Fibroblast of skin of left quadriceps (primary cell): ENCODE measurements at regions not wholly inside any gene's neighbourhood (a gene's known extent, or its start where the extent isn't known, plus 50 kb on each side); places are given as distances from the start of the nearest gene placed in this dataset.
"Not testable (repeated sequence)": the region's sequence is repeated elsewhere in the genome, so short reads cannot be mapped to it uniquely, and the experiment has no call there.

ENCODE experiments used
- DNase-seq, 2 experiments: peaks; one replicate each; pipeline ENCODE4 v3.0.0-alpha.2; 2013; ENCODE audit warnings: low read depth in 2 of 2

DNA sequence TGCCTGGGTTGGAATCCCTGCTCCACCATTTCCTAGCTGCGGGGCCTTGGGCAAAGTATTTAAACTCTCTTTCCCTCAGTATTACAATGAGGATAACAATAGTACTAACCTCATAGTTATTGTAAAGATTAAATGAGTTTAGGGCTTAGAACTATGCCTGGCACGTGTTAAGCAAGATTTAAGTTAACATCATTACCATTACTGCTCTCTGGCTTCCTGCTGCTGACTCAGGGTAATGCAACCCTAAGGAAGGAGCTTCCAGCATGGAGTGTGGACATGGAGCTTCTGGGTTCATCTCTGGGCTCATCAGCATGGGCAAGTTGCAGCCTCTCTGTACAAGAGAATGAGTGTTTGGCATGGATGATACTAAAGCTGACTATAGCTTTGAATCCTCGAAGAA lies 374.2 kb upstream of the MAP2 start:
- DNase-seq, result no peak

- no peak for DNase-seq
These were observed 361.6 kb upstream of the MAP2 start for GRCh38 chr2:209062210-209062609.

DNA sequence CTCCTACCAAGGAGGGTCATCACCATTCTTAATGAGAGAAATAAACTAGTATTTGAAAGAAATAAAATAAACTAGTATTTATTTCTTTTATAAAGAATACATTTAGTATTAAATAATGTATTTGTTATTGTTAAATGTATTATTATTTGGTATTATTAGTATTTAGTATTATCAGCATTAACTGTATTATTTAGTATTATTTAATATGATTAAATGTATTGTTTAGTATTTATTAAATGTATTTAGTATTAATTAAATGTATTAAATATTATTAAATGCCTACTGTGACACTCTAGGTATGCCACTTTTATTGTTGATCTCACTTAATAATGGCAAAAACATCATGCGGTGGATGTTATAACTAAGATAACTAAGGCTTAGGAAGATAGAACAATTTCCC lies 353.6 kb upstream of the MAP2 start:
- DNase-seq, result no peak

DNA sequence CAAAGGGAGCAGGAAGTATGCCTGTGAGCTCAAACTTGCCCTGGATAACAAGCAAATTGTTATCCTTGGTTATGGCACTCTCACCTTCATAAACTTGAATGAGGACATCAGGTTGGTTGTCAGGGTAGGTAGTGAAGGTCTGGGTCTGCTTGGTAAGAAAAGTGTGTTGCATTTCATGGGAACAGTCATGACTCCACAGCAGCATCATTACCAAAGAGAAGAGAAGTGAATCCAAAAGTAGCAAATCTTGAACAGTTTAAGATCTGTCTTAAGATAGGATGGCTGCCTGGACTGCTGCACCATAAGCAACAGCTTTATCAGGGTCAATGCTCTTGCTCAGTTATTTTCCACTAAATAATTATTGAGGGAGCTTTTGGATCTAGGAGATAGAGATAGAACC lies 350.7 kb upstream of the MAP2 start:
- DNase-seq, result no peak

- DNase-seq, result no peak
These were observed 349.1 kb upstream of the MAP2 start for GRCh38 chr2:209074711-209075110.

DNA sequence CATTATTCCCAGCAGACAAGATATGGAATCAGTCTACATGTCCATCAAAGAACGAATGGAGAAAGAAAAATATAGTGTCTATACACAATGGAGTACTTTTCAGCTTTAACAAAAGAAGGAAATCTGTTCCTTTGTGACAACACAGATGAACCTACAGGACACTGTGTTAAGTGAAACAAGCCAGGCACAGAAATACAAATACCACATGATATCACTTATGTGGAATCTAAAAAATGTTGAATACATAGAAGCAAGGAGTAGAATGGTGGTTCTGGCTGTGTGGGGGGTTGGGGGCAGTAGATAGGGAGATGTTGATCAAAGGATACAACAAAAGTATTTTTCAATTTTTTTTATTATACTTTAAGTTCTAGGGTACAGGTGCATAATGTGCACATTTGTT lies 347.7 kb upstream of the MAP2 start:
- no peak for DNase-seq

- DNase-seq, result no peak
These were observed 337.1 kb upstream of the MAP2 start for GRCh38 chr2:209086761-209087160.

GRCh38 chr2:209091056-209091455 lies 332.8 kb upstream of the MAP2 start:
- no peak for DNase-seq

DNA sequence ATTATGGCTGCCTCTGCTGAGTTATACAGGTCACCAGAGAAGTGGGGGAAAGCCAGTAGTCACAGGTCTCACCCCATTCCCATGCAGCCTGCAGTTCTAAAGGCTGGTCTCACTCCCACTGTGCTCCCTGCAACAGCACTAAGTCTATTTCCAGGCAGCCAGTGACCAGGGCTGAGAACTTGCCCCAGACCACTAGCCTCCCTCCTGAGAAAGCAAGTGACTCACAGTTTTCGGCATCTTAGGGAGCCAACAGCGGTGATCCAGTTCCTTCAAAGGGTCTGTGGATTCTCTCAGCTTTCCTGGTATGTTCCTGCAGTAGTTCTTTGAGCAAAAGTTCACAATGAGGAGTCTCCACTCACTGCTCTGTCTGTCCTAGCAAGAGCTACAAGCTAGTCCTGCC lies 329.6 kb upstream of the MAP2 start:
- DNase-seq, result no peak

DNA sequence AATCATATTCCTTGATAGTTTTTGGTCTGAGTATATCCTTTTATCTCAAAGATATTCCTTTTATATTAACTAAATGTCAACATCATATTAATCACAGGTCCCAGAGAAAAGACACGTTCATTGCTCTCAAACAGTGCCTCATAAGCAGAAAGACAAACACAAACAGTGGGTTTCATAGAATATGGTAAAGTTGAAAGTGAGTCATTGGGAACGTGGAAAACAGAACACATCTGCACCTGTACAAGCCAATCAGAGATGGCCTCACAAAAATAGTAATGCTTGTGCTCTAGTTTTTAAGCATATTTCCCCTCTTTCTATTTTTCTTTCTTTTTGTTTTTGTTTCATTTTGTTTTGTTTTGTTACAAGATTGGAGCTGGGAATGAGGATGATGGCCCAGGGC lies 328.4 kb upstream of the MAP2 start:
- no peak for DNase-seq

GRCh38 chr2:209097168-209097567 lies 326.7 kb upstream of the MAP2 start:
- DNase-seq, result no peak

GRCh38 chr2:209102319-209102718 lies 321.5 kb upstream of the MAP2 start:
- no peak for DNase-seq

- DNase-seq, result no peak
These were observed 310.8 kb upstream of the MAP2 start for GRCh38 chr2:209113026-209113425.

DNA sequence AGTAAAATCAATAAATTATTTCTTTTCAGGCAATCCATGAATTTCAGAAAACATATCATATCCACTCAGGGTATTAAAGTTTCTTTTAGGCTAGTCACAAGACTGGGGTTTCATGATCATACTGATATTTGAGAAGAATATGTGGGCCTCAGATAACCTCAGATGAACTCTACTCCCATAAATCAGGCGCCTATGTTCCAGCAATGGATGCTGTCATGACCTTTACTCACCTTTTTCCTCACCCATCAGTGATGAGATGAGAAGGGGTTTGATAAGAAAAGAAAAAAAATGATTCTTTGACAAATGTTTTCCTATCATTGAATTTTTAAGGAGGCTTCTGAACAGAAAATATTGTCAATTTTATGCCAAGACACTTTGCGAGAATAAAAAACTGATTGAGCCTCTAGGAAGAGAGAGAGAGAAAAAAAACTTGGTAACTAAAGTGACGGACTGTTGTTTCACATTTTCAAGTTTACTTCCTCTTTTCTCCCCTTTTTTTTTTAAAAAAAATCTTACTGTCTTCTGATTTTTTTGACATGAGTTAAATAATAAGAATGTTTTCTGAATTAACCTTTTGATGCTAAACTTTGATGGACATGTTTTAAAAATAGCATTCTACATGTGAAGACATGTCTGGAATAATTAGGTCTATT lies 309.1 kb upstream of the MAP2 start:
- no peak for DNase-seq

- DNase-seq, result no peak
These were observed 302.2 kb upstream of the MAP2 start for GRCh38 chr2:209121691-209122090.

DNA sequence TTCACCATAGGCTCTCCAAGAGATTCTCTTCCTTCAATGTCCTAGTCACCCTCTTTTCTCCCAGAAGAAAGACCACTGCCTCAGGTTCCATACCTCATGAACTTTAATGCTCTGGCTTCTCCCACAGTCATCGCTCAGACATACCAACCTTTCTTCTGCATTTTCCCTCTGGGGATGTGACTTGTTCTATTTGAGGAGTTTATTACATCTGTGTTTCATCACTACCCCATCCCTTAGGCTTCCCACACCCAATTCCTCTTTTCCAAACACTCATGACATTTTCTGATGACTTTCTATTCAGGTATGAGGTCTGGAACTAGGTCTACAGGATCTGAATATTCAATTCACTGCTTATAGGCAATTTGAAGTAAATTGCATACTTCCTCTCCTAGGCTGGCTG lies 298.6 kb upstream of the MAP2 start:
- DNase-seq, result no peak

- no peak for DNase-seq
These were observed 285.8 kb upstream of the MAP2 start for GRCh38 chr2:209138079-209138478.

- no peak for DNase-seq
These were observed 282.7 kb upstream of the MAP2 start for GRCh38 chr2:209141142-209141541.

- DNase-seq, result no peak
These were observed 282.0 kb upstream of the MAP2 start for GRCh38 chr2:209141818-209142217.

- DNase-seq, result not testable (repeated sequence)
These were observed 278.6 kb upstream of the MAP2 start for GRCh38 chr2:209145220-209145691.

DNA sequence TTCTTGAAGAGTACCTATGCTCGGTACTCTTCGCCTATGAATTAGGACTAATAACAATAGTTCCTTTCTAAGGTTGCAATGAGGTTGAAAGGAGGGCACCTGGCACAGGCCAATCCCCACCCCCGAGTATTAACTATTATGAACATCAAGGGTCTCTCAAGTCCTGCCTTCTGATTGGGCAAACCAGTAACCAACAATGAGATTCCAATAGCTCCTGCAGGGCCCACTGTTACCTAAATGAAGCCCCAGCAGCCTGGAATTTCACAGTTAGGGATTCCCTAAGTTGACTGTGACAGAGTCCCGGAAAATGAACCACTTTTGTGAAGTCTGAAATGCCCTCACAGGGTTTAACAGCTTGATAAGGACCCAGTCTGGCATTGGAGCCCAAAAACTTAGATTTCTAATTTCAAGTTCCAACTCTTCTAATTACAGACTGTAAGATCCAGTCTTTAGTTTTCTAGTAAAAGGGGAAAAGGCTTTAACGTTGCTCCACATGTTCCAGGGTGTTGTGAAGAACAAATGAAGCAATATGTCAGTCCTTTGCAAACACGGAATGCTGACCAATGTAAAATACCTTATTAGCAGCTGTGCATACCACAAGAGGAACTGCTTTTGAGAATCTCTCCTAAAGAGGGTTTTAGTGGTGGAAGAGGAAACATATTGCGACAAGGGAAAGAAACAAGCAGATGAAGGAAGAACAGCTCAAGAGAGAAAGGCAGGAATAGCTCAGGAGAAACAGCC lies 277.7 kb upstream of the MAP2 start:
- DNase-seq, result no peak

GRCh38 chr2:209146682-209147320 lies 277.0 kb upstream of the MAP2 start:
- no peak for DNase-seq

GRCh38 chr2:209147981-209148380 lies 275.9 kb upstream of the MAP2 start:
- no peak for DNase-seq
